ENCODE measurements at regions not wholly inside any gene's neighbourhood (a gene's known extent, or its start where the extent isn't known, plus 50 kb on each side); places are given as distances from the start of the nearest gene placed in this dataset.

GRCh38 chr16:80356365-80356764 is 184.4 kb upstream of the DYNLRB2 start:
- TF ChIP-seq CTCF (IDR thresholded peaks at IDR 0.05; ENCODE audit: low read depth, low read length, poor library complexity, severe bottlenecking), result no peak
- no peak for TF ChIP-seq EZH2phosphoT487 (IDR thresholded peaks at IDR 0.05; ENCODE audit: borderline replicate concordance, low read length)

Measured in DOHH2 (cell line).